IPS-18a (cell line): ENCODE measurements at regions not wholly inside any gene's neighbourhood (a gene's known extent, or its start where the extent isn't known, plus 50 kb on each side); places are given as distances from the start of the nearest gene placed in this dataset.

ENCODE experiments used
- H3K27ac ChIP-seq: one replicate; pipeline ENCODE4 v1.5.1; 2013; ENCODE audit warnings: low read length
- H3K27me3 ChIP-seq: one replicate; pipeline ENCODE4 v1.6.1; 2013; ENCODE audit warnings: mild to moderate bottlenecking, low read length; ENCODE audit not compliant: control insufficient read depth, insufficient read depth
- H3K36me3 ChIP-seq: one replicate; pipeline ENCODE4 v1.6.1; 2013; ENCODE audit warnings: low read depth, low read length; ENCODE audit not compliant: control insufficient read depth
- H3K4me1 ChIP-seq: one replicate; pipeline ENCODE4 v1.6.1; 2013; ENCODE audit warnings: low read depth, low read length; ENCODE audit not compliant: control insufficient read depth
- H3K4me3 ChIP-seq: one replicate; pipeline ENCODE4 v1.5.1; 2013; ENCODE audit warnings: low read length
- H3K9ac ChIP-seq: one replicate; pipeline ENCODE4 v1.6.1; 2013; ENCODE audit warnings: mild to moderate bottlenecking, low read length, moderate library complexity
- H3K9me3 ChIP-seq: one replicate; pipeline ENCODE4 v1.6.1; 2013; ENCODE audit warnings: low read depth, low read length; ENCODE audit not compliant: control insufficient read depth

- H3K4me3 ChIP-seq = no peak overlapping the region
- no peak overlapping the region for H3K9ac ChIP-seq
- no peak overlapping the region for H3K27ac ChIP-seq
These were observed 357.8 kb upstream of the RGMB start for GRCh38 chr5:98415663-98416062.

GRCh38 chr5:98416541-98416940, 356.9 kb upstream of the RGMB start:
- Histone ChIP-seq H3K4me1 (peaks cover 5% of the 10 kb centered on the region), H3K9ac (no peak overlapping the region), H3K4me3 (no peak overlapping the region), H3K27me3 (no peaks in the 10 kb centered on the region), H3K27ac (no peak overlapping the region), H3K36me3 (no peaks in the 10 kb centered on the region), H3K9me3 (no peaks in the 10 kb centered on the region)

More at GRCh38 chr5:98415663-98416062, 357.8 kb upstream of the RGMB start:
- Histone ChIP-seq H3K36me3 (no peaks in the 10 kb centered on the region), H3K4me1 (peaks cover 5% of the 10 kb centered on the region), H3K27me3 (no peaks in the 10 kb centered on the region), H3K9me3 (no peaks in the 10 kb centered on the region)

- no peaks in the 10 kb centered on the region for H3K27me3 ChIP-seq
- H3K9ac ChIP-seq = no peak overlapping the region
- H3K9me3 ChIP-seq = no peaks in the 10 kb centered on the region
- H3K27ac ChIP-seq = no peak overlapping the region
- H3K4me3 ChIP-seq = no peak overlapping the region
- no peaks in the 10 kb centered on the region for H3K36me3 ChIP-seq
- H3K4me1 ChIP-seq = peaks cover 5% of the 10 kb centered on the region
These were observed 353.6 kb upstream of the RGMB start for GRCh38 chr5:98419825-98420224.

GRCh38 chr5:98424681-98425450, 348.6 kb upstream of the RGMB start:
- Histone ChIP-seq H3K9ac (no peak overlapping the region), H3K36me3 (no peaks in the 10 kb centered on the region), H3K9me3 (no peaks in the 10 kb centered on the region), H3K4me3 (no peak overlapping the region), H3K4me1 (peaks cover 2% of the 10 kb centered on the region), H3K27ac (no peak overlapping the region), H3K27me3 (no peaks in the 10 kb centered on the region)

- H3K27ac ChIP-seq = no peak overlapping the region
- no peaks in the 10 kb centered on the region for H3K36me3 ChIP-seq
- H3K27me3 ChIP-seq = no peaks in the 10 kb centered on the region
- H3K9ac ChIP-seq = no peak overlapping the region
- H3K9me3 ChIP-seq = no peaks in the 10 kb centered on the region
- H3K4me3 ChIP-seq = no peak overlapping the region
- H3K4me1 ChIP-seq = no peaks in the 10 kb centered on the region
These were observed 347.8 kb upstream of the RGMB start for GRCh38 chr5:98425640-98426039.

- no peak overlapping the region for H3K9ac ChIP-seq
- peaks cover 1% of the 10 kb centered on the region for H3K9me3 ChIP-seq
- H3K4me1 ChIP-seq = peaks cover 12% of the 10 kb centered on the region
- H3K36me3 ChIP-seq = no peaks in the 10 kb centered on the region
- H3K27ac ChIP-seq = no peak overlapping the region
- H3K4me3 ChIP-seq = no peak overlapping the region
- no peaks in the 10 kb centered on the region for H3K27me3 ChIP-seq
These were observed 344.7 kb upstream of the RGMB start for GRCh38 chr5:98428806-98429205.

GRCh38 chr5:98432378-98432777, 341.1 kb upstream of the RGMB start:
- Histone ChIP-seq H3K4me1 (peaks cover 12% of the 10 kb centered on the region), H3K9me3 (peaks cover 11% of the 10 kb centered on the region), H3K4me3 (peak overlapping the region; percentile 30), H3K27ac (no peak overlapping the region), H3K36me3 (no peaks in the 10 kb centered on the region), H3K9ac (no peak overlapping the region), H3K27me3 (no peaks in the 10 kb centered on the region)

GRCh38 chr5:98433022-98433421, 340.4 kb upstream of the RGMB start:
- Histone ChIP-seq H3K27me3 (no peaks in the 10 kb centered on the region), H3K9me3 (peaks cover 11% of the 10 kb centered on the region), H3K9ac (no peak overlapping the region), H3K4me3 (peak overlapping the region; percentile 30), H3K36me3 (no peaks in the 10 kb centered on the region), H3K4me1 (peaks cover 12% of the 10 kb centered on the region), H3K27ac (no peak overlapping the region)

GRCh38 chr5:98433673-98434072, 339.8 kb upstream of the RGMB start:
- no peaks in the 10 kb centered on the region for H3K27me3 ChIP-seq
- peaks cover 12% of the 10 kb centered on the region for H3K4me1 ChIP-seq
- no peak overlapping the region for H3K4me3 ChIP-seq
- no peak overlapping the region for H3K27ac ChIP-seq
- no peaks in the 10 kb centered on the region for H3K36me3 ChIP-seq
- H3K9ac ChIP-seq = no peak overlapping the region
- peaks cover 11% of the 10 kb centered on the region for H3K9me3 ChIP-seq

GRCh38 chr5:98436667-98437066, 336.8 kb upstream of the RGMB start:
- H3K27ac ChIP-seq = no peak overlapping the region
- no peaks in the 10 kb centered on the region for H3K36me3 ChIP-seq
- no peak overlapping the region for H3K4me3 ChIP-seq
- peaks cover 16% of the 10 kb centered on the region for H3K9me3 ChIP-seq
- no peak overlapping the region for H3K9ac ChIP-seq
- peaks cover 10% of the 10 kb centered on the region for H3K4me1 ChIP-seq
- no peaks in the 10 kb centered on the region for H3K27me3 ChIP-seq

GRCh38 chr5:98442448-98442847, 331.0 kb upstream of the RGMB start:
- Histone ChIP-seq H3K27ac (no peak overlapping the region), H3K9me3 (peaks cover 10% of the 10 kb centered on the region), H3K36me3 (no peaks in the 10 kb centered on the region), H3K27me3 (no peaks in the 10 kb centered on the region), H3K4me3 (no peak overlapping the region), H3K9ac (no peak overlapping the region), H3K4me1 (no peaks in the 10 kb centered on the region)

GRCh38 chr5:98443881-98444280, 329.6 kb upstream of the RGMB start:
- Histone ChIP-seq H3K27ac (no peak overlapping the region), H3K4me3 (no peak overlapping the region), H3K9me3 (peaks cover 10% of the 10 kb centered on the region), H3K27me3 (no peaks in the 10 kb centered on the region), H3K36me3 (no peaks in the 10 kb centered on the region), H3K9ac (no peak overlapping the region), H3K4me1 (no peaks in the 10 kb centered on the region)
